PC-3 (cell line): ENCODE measurements at regions not wholly inside any gene's neighbourhood (a gene's known extent, or its start where the extent isn't known, plus 50 kb on each side); places are given as distances from the start of the nearest gene placed in this dataset.

Experiments used
- ATAC-seq: fragments of 200-7000 bp; cut with Tn5 transposase; 2 replicates; pipeline ENCODE4 v1.9.1; 2020; ENCODE audit warnings: mild to moderate bottlenecking, moderate library complexity
- BruUV-seq: library from RNA; stranded (reverse); fragments of 400-500 nt; replicated peaks from 2 replicates; lab custom pipeline; 2021; lab: Mats Ljungman, UMichigan
- CTCF ChIA-PET: fragments of 300-600 bp; sonication (Branson Sonifier 250); formaldehyde crosslinking; loops from one replicate; lab custom pipeline; 2022; ENCODE audit warnings: antibody characterized with exemption; lab: Charles Lee
- POLR2A ChIA-PET: fragments of 300-600 bp; sonication (Branson Sonifier 250); formaldehyde crosslinking; loops from one replicate; lab custom pipeline; 2022; ENCODE audit warnings: antibody characterized with exemption; ENCODE audit not compliant: unreplicated experiment; lab: Charles Lee
- DNase-seq: peaks from one replicate; pipeline ENCODE4 v3.0.0-alpha.2; 2015
- H2AFZ ChIP-seq: fragments of 300-600 bp; sonication (generic); 2 replicates; pipeline ENCODE4 v1.6.0; 2016; ENCODE audit warnings: antibody characterized with exemption, low read length
- H3F3A ChIP-seq: fragments of 300-600 bp; sonication (generic); one replicate; pipeline ENCODE4 v1.6.0; 2017; ENCODE audit warnings: antibody characterized with exemption, low read length, control low read depth, mild to moderate bottlenecking; ENCODE audit not compliant: unreplicated experiment
- H3K27ac ChIP-seq: fragments of 300-600 bp; sonication (generic); 2 replicates; pipeline ENCODE4 v1.5.1; 2016; ENCODE audit warnings: mild to moderate bottlenecking, low read length
- H3K27me3 ChIP-seq: fragments of 300-600 bp; sonication (generic); 2 replicates; pipeline ENCODE4 v1.6.1; 2016; ENCODE audit warnings: low read length, mixed read lengths
- H3K36me3 ChIP-seq: fragments of 300-600 bp; sonication (generic); 2 replicates; pipeline ENCODE4 v1.6.1; 2016; ENCODE audit warnings: low read depth, mixed run types, low read length, mixed read lengths
- H3K4me1 ChIP-seq: fragments of 300-600 bp; sonication (generic); 2 replicates; pipeline ENCODE4 v1.5.1; 2016; ENCODE audit warnings: low read length; ENCODE audit not compliant: insufficient read depth
- H3K4me2 ChIP-seq: fragments of 300-600 bp; sonication (generic); 2 replicates; pipeline ENCODE4 v1.6.0; 2016; ENCODE audit warnings: low read length
- H3K4me3 ChIP-seq: fragments of 300-600 bp; sonication (generic); 2 replicates; pipeline ENCODE4 v1.5.1; 2016; ENCODE audit warnings: mild to moderate bottlenecking, low read length, mixed read lengths
- H3K79me2 ChIP-seq: fragments of 300-600 bp; sonication (generic); 2 replicates; pipeline ENCODE4 v1.6.1; 2017; ENCODE audit warnings: low read length, mixed read lengths
- H3K9ac ChIP-seq: fragments of 300-600 bp; sonication (generic); 2 replicates; pipeline ENCODE4 v1.6.0; 2016; ENCODE audit warnings: mild to moderate bottlenecking, low read length
- H3K9me2 ChIP-seq: fragments of 300-600 bp; sonication (generic); replicated peaks from 2 replicates; pipeline ENCODE4 v1.6.1; 2016; ENCODE audit warnings: mixed run types, low read length, mixed read lengths
- H3K9me3 ChIP-seq: fragments of 300-600 bp; sonication (generic); 2 replicates; pipeline ENCODE4 v1.6.1; 2016; ENCODE audit warnings: low read length, mixed read lengths
- H4K20me1 ChIP-seq: fragments of 300-600 bp; sonication (generic); 2 replicates; pipeline ENCODE4 v1.6.1; 2016; ENCODE audit warnings: low read length, mixed read lengths
- CTCF ChIP-seq: fragments of 300-600 bp; sonication (generic); conservative IDR thresholded peaks from 2 replicates; pipeline ENCODE4 v1.5.1; 2017; ENCODE audit warnings: antibody characterized with exemption, low read depth, mild to moderate bottlenecking, low read length
- EZH2 ChIP-seq: fragments of 300-600 bp; sonication (generic); IDR thresholded peaks from one replicate; pipeline ENCODE4 v1.6.1; 2017; ENCODE audit warnings: antibody characterized with exemption, mild to moderate bottlenecking, low read length; ENCODE audit not compliant: unreplicated experiment
- EZH2phosphoT487 ChIP-seq: fragments of 300-600 bp; sonication (generic); IDR thresholded peaks from 2 replicates; pipeline ENCODE4 v1.6.1; 2018; ENCODE audit warnings: mild to moderate bottlenecking, antibody characterized with exemption, low read length, borderline replicate concordance
- intact Hi-C: fragments of 100-400 bp; cut with micrococcal nuclease; formaldehyde crosslinking; loops from 2 replicates; pipeline ENCODE4 v1.9.0; 2023

- POLR2A ChIA-PET: no interaction called here
- no peak for TF ChIP-seq EZH2
- no peak for TF ChIP-seq CTCF
- no peak for TF ChIP-seq EZH2phosphoT487
- Histone ChIP-seq H3K9ac (no peak overlapping the region), H2AFZ (no peak overlapping the region), H3K27ac (no peak overlapping the region), H3K4me1 (no peaks in the 10 kb centered on the region), H4K20me1 (no peaks in the 10 kb centered on the region), H3K79me2 (no peaks in the 10 kb centered on the region), H3F3A (no peaks in the 10 kb centered on the region), H3K4me2 (no peak overlapping the region), H3K36me3 (no peaks in the 10 kb centered on the region), H3K9me3 (no peaks in the 10 kb centered on the region), H3K27me3 (no peaks in the 10 kb centered on the region), H3K9me2 (no peaks in the 10 kb centered on the region), H3K4me3 (no peak overlapping the region)
- CTCF ChIA-PET: no interaction called here
- DNase-seq (no peak), ATAC-seq (no peak)
- no TSS peak for BruUV-seq
- intact Hi-C loops: no loop called here
These were observed 71.0 kb upstream of the UGT8 start for GRCh38 chr4:114527637-114528036.

GRCh38 chr4:114535725-114536124 is 62.9 kb upstream of the UGT8 start:
- no peaks in the 10 kb centered on the region for H3K79me2 ChIP-seq
- H3K4me2 ChIP-seq: no peak overlapping the region
- no peak overlapping the region for H3K4me3 ChIP-seq
- no peaks in the 10 kb centered on the region for H3K9me3 ChIP-seq
- H4K20me1 ChIP-seq: no peaks in the 10 kb centered on the region
- ChIA-PET CTCF (no interaction called here), POLR2A (no interaction called here)
- no peak for ATAC-seq
- H3K4me1 ChIP-seq: no peaks in the 10 kb centered on the region
- H3F3A ChIP-seq: no peaks in the 10 kb centered on the region
- DNase-seq: no peak
- TF ChIP-seq CTCF (no peak), EZH2phosphoT487 (no peak), EZH2 (no peak)
- H2AFZ ChIP-seq: no peak overlapping the region
- H3K27me3 ChIP-seq: no peaks in the 10 kb centered on the region
- H3K9me2 ChIP-seq: no peaks in the 10 kb centered on the region
- no peak overlapping the region for H3K27ac ChIP-seq
- H3K9ac ChIP-seq: no peak overlapping the region
- no TSS peak for BruUV-seq
- intact Hi-C loops: no loop called here
- no peaks in the 10 kb centered on the region for H3K36me3 ChIP-seq

GRCh38 chr4:114537352-114537751 is 61.3 kb upstream of the UGT8 start:
- POLR2A ChIA-PET: no interaction called here
- intact Hi-C loops: no loop called here
- Histone ChIP-seq H3K4me1 (no peaks in the 10 kb centered on the region), H4K20me1 (no peaks in the 10 kb centered on the region), H3K27me3 (no peaks in the 10 kb centered on the region), H3K9me2 (no peaks in the 10 kb centered on the region), H2AFZ (no peak overlapping the region), H3K4me3 (no peak overlapping the region), H3K79me2 (no peaks in the 10 kb centered on the region), H3K4me2 (no peak overlapping the region), H3K9me3 (no peaks in the 10 kb centered on the region), H3K27ac (no peak overlapping the region), H3K36me3 (no peaks in the 10 kb centered on the region), H3K9ac (no peak overlapping the region), H3F3A (no peaks in the 10 kb centered on the region)
- BruUV-seq: no TSS peak
- CTCF ChIA-PET: no interaction called here
- no peak for DNase-seq
- no peak for ATAC-seq
- TF ChIP-seq CTCF (no peak), EZH2phosphoT487 (no peak), EZH2 (no peak)
